NCI-H82 (cell line): ENCODE measurements at regions not wholly inside any gene's neighbourhood (a gene's known extent, or its start where the extent isn't known, plus 50 kb on each side); places are given as distances from the start of the nearest gene placed in this dataset.
"Not testable (repeated sequence)": the region's sequence is repeated elsewhere in the genome, so short reads cannot be mapped to it uniquely, and the experiment has no call there.

ENCODE experiments used
- DNase-seq: peaks from one replicate; lab custom pipeline; 2025; lab: John Stamatoyannopoulos, UW

- no peak for DNase-seq
Measured at GRCh38 chr15:99455789-99456160, 110.0 kb upstream of the MEF2A start.

DNA sequence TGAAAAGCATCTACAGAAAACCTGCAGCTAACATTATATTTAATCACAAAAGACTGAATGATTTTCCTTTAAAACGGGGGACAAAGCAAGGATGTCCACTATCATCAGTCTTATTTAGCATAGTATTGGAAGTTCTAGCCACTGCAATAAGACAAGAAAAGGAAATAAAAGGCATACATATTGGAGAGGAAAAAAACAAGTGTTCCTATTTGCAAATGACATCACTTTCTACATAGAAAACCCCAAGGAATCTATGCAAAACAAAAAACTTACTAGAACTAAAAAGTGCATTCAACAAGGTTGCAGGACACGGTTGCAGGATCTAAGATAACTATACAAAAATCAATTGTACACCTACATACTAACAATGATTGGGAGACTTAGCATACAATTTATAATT is 101.6 kb upstream of the MEF2A start:
- DNase-seq, result no peak

GRCh38 chr15:99466701-99467337 is 99.0 kb upstream of the MEF2A start:
- no peak for DNase-seq

DNA sequence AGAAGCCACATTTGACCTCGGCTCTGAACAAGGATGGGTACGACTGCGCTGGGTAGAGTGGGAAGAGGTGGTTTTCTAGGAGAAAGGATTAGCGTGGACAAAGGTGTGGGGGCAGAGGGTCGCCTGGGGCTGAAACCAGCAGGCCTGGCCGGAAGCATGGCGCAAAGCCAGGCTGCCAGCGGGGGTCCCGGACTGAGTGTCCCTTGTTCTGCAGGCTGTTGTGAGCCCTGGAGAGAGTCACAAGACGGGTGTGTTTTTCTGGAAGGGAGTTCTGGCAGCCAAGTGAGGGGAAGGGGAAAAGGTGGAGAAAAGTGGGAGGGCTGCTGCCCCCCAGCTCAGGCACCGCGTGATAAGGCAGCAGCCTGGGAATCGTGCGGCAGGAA is 98.5 kb upstream of the MEF2A start:
- DNase-seq, result no peak

GRCh38 chr15:99467853-99468464 is 97.8 kb upstream of the MEF2A start:
- DNase-seq, result no peak

- DNase-seq, result not testable (repeated sequence)
Measured at GRCh38 chr15:99470204-99470603, 95.6 kb upstream of the MEF2A start.

- DNase-seq, result no peak
Measured at GRCh38 chr15:99472416-99473145, 93.2 kb upstream of the MEF2A start.

GRCh38 chr15:99473981-99474906 is 91.5 kb upstream of the MEF2A start:
- DNase-seq, result no peak

DNA sequence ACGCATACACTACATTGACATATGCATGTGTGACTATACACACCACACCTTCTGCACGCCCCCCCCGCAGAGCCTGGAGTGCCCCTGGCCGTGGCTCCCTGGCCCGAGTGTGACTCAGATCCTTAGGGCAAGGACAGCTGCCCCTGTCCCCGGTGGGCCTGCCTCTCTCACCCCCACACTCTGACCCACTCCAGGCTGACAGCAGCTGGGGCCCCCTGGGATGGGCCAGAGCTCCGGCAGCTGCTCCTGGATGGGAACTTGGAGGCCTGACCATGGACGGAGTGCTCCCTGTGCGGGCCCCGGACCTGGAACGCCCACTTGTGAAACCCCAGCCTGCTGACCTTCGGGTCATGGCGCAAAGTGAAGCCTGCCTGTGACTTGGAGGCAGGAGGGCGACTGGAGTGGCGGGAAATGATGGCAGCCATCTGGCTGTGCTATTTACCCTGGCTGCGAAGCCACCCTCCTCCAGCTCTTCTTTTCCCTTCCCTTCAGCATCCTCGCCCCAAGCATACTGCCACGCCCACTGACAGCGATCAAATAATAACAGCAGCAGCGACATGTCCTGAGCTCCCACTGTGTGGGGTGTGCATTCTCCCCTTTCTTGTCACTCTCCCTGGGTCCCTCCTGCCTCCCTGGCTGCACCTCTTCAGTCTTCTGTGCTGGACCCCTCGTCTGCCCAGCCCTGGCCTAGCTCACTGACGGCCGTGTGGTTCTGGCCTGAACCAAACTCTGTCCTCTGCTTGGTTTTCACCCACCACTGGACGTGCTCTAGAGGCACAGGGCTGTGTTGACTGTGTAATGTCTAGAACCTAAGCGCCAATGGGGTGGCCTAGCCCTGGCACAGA is 90.7 kb upstream of the MEF2A start:
- DNase-seq, result no peak

- no peak for DNase-seq
Measured at GRCh38 chr15:99475754-99476412, 89.9 kb upstream of the MEF2A start.

DNA sequence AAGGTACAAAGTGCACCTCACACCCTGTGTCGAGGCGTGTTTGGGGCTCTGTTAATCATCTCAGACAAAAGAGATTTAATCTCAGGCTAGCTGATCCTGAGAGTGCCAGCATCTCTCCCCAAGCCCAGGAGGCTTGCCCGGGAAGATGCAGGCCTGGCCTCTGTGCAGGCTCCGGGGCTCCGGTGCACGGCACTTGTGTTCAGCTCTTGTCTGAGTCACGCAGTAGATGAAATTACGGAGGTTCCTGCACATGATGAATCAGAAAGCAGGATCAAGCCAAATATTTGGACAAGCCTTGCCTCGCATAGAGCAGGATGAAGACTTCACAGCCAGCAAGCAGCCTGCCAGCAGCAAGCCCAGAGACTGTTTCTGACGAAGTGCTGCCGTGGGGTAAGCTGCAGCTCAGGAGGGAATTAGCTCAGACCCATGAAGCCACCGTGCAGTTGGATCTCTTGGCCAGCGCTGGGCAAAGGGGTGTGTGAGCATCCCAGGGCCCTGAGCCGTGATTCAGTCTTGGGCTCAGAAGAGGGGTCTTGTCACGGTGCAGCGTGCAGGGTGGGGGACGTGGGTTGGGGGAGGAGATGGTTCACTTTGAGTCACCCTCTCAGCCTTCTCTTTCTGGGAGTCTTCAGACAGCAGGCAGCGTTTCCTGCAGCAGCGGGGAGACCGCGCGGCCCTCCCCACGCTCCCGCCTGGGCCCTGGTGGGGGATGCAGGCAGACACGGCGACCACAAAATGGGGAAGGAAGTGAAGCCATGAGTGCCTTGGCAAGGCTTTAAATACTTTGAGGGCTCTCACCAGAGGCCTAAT is 89.2 kb upstream of the MEF2A start:
- DNase-seq, result no peak

GRCh38 chr15:99477791-99478471 is 87.9 kb upstream of the MEF2A start:
- no peak for DNase-seq

DNA sequence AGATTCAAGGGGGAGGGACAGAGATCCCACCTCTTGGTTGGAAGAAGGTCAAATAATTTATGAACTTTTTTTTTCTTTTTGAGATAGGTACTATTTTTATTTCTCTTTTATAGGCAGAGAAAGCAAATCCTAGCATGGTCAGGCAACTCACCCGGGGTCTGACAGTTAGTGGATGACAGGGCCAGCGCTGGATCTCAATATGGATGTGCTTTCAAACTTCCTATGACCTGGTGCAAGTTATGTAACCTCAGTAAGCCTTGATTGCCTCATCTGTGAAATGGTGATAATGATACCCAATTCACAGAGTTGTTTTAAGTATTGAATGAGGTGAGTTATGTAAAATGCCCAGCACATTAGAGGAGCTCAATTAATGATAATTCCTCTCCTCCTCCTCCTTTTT is 86.8 kb upstream of the MEF2A start:
- DNase-seq, result no peak

- no peak for DNase-seq
Measured at GRCh38 chr15:99480016-99480810, 85.6 kb upstream of the MEF2A start.

DNA sequence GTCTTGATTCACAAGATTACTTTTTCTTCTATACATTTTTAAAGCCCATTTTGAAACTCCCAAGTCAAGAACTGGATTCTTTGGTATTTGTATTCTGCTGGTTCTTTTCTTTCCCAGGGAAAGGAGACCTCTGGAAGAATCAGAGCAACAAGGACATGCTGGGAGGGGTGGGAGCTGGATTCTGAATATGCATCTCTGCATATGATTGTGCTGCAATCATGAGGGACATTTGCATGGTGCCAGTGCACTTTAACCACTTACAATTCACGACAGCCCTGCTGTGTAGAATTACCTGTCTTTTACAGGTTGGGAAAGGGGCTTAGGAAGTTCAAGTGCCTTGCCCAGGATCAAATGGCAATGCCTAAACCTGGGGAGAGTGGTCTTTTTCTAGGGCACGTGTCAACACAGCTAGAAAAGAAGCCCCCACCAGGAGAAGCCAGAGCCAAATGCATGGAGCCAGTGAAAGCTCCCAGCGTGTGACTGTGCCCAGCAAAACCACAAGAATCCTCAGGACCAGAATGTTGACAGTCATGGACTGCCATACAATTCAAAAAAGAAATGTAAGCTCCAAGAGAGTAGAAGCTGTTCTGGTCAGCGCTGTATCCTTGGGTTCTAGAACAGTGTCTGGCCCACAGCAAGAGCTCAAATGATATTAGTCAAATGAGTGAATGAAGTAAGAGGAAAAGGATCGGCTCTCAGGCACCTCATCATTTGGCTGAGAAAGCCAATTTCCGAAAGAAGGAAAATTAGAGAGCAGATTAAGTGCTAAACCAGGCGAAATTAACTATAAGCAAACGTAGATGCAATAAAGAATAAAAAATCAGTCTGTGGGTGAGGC is 84.5 kb upstream of the MEF2A start:
- no peak for DNase-seq

DNA sequence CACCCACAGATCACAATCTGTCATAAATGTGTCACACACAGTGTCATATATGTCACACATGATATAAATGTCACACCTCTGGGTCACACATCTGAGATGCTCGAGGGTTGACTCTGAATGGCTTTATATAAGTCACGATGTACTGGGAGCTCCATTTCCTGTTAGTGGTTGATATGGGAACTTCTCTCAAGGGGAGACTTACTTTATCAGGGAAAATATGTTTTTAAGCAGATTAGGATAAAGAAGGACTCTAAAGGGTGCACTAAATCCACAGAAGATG is 83.9 kb upstream of the MEF2A start:
- DNase-seq, result no peak

DNA sequence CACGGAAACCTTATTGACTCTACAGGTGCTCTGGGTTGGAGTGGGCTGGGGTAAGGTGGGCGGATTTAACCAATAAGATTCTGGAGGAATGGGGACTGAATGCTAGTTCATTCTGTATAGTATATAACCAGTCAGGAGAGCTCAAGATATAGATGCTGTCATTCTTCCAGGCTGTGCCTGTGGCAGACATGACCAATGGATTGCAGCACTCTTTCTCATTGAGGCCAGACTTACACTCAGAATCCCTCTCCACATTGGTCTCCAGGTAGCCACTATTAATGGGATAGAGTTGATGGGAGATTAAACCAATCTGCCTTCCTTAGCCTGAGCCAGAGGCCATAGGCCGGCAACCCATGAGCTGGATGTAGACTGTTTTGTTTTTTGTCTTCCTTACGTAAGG is 82.8 kb upstream of the MEF2A start:
- DNase-seq, result peak; percentile 52
